ENCODE measurements at regions not wholly inside any gene's neighbourhood (a gene's known extent, or its start where the extent isn't known, plus 50 kb on each side); places are given as distances from the start of the nearest gene placed in this dataset.
"Not testable (repeated sequence)": the region's sequence is repeated elsewhere in the genome, so short reads cannot be mapped to it uniquely, and the experiment has no call there.

DNA sequence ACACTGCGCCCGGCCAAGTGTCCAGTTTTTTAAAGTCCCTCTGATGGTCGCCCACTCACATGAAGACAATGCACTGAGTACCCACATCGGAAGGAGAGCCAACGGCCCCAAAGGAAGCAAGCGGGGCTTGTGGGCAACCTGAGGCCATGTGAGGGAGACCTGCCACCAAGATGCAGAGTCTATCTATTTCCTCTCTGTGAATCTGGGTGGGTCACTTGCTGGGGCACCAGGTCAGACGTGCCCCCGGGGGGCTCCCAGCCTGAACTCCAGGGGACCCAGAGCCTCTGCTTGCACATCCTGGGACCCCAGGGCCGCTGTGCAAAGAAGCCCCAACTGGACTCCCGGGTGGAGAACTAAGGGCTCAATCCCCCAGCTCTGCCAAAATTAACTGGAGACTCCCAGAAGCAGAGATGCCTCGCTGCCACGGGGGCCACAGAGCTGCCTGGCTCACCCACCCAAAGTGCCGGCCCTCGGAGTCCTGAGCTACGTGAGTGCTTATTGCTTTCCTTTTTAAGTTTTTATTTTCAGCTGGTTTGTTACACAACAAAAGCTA lies 106.4 kb downstream of the BRD1 start:
- no peak for DNase-seq

DNA sequence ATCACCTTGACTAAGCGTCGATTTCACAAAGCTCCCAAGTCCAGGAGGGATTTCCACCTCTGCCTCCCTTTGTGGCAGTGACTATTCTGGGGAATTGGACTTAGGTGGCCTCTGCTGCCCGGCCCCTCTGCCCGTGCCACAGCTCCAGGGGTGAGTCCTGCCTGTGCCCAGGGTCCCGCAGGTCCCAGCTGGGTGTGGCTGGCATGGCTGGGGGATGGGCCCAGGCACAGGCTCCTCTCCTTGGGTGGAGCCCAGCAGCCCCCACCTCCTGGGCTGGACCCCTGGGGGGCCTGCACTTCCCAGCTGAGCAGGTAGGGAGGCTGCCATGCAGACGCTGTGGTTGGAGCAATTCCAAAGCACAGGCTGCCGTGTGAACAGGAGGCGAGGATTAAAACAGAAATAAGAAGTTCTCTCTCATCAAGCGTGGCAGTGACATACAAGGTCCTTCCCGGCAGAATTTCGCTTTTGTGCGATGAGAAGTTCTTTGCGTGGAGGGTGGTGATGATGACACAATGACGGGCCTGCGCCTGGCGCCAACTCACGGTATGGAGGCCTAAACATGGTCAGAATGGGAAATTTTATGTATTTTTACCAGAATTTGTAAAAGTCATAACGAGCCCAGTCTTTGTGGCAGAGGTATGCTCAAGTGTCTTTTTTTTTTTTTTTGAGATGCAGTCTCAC lies 107.3 kb downstream of the BRD1 start:
- DNase-seq: no peak

DNA sequence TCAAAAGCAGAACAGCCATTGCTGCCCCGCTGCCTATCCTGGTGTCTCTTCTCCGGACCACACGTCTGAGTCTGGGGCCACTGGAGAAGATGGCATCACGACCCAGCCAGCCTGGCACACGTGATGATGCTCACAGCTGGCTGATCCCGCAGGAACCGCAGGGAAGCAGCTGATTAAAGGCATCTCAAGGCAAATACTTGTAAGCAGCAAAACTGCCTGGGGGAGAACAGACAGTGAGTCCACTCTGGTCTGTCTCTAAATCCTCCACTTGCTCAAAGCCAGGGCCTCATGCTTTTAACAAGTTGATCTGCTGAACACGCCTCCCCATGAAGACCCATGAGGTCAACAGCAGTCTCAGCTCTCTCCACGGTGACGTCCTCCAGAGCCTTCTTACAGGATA lies 108.6 kb downstream of the BRD1 start:
- no peak for DNase-seq

DNA sequence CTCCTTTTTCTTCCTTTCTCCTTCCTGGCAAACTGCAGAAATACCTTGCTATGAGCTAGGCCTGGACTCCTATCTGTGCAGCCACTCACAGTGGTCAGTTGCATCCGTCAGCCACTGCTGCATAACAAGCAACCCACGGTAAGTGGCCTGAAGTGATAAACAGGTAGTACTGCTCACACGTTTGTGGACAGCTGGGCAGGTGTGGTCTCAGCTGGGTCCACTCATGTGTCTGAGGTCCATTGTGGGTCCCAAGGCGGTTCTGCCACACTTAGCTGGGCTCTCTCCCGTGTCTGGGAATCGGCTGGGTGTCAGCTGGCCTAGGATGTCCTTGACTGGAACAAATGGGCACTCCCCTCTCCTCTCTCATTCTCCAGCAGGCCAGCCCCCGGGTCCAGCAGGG lies 109.3 kb downstream of the BRD1 start:
- DNase-seq: no peak

DNA sequence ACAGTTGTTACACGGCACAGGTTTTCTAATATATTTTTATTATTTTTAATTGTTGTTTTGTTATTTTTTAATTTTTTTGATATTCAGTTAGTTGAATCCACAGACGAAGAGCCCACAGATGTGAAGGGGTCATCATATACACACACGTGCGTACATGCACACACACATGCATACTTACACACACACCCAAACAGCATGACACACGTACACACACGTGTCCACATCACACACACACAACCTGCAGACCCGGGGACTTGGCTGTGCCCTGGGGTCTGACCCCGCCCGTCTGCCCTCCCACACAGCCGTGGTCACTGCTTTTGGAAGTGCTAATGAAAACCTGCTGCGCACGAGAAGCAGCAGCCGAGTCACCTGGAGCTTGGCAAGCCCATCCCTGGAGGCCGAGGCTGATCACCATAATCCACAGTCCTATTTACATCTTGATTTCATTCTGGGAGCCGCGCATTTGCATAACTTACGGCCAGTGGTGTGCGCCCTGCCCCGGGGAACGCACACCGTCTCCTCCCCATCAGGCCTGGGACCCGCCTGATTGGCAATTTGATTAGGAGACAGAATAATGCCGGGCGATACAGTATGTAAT lies 110.3 kb downstream of the BRD1 start:
- no peak for DNase-seq

DNA sequence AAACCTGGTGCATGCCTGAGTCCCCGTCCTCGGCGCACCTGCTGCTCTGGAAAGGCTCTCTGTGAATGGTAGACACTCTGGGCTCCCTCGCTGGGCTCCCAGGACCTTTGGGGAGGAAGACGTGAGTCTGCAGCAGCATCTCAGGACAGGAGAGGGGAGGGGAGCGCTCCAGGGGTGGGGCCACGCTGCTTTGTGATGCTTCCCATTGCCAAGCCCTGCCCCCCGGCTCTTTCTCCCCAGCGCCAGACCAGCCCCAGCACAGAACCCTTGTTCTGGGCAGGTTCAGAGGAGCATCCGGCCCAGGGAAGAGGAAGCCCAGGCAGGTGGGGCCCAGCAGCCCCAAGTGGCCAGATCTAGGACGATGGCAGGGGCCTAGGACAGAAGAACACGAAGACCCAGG lies 111.2 kb downstream of the BRD1 start:
- no peak for DNase-seq

DNA sequence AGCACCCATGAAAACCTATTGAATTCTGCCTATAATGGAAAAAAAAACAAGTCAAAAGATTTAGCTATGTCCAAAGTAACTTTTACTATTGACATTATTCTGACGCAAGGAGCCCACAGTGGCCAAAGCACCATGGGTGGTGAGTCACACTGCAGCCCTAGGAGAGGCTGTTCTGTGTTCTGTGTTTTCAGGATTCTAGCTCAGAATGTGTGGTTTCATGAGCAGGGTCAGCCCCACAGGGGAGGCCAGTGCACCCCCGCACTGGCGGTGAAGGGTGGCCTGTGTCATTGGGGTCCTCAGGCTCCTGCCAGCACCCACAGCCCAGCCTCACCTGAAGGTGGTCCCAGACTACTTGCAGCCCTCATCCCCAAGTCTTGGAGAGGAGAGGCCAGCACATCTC lies 112.2 kb downstream of the BRD1 start:
- DNase-seq: no peak

DNA sequence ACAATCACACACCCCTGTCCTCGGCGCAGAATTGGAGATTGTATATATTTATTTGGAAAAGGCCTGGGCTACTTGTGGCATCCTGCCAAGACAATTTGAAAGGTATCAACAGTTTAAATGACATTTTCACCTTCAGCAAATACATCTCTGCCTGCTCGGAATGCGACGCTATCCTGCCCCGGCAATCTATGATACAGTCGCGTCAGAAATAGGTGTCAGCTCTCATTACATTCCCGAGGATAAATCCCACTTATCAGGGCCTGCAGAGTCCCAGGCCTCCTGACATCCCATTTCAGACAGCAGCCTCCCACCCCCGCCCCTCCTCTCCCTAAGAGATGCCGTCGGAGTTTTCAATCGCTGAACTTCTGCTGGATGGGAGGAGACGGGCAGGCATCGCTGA lies 114.7 kb downstream of the BRD1 start:
- no peak for DNase-seq

DNA sequence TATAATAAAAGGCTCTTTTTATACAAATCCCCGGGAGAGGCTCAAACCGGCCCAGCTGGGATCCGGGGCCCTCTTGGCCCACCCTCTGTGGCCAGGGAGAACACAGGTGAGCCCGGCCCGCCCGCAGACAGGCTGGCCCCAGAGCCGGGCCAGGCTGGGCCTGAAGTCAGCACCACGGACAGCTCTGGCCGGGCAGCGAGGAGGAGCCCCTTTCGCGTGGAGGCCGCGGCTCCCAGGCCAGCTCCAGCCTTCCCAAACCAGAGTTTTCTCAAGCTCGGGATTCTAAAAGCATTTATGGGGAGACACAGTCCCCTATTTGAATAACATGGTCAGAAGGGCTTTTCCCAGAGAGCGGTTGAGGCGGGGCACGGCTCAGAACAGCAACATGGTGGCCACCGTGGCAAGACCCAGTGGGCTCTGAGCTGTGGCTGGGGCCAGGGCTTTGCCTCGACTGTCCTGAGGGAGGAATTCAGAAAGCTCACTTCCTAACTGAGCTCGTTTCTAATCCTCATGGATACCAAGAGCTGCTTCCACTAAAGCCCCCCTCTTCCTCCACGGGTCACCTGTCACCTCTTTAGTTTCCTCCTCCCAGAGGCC lies 115.4 kb downstream of the BRD1 start:
- DNase-seq: no peak

DNA sequence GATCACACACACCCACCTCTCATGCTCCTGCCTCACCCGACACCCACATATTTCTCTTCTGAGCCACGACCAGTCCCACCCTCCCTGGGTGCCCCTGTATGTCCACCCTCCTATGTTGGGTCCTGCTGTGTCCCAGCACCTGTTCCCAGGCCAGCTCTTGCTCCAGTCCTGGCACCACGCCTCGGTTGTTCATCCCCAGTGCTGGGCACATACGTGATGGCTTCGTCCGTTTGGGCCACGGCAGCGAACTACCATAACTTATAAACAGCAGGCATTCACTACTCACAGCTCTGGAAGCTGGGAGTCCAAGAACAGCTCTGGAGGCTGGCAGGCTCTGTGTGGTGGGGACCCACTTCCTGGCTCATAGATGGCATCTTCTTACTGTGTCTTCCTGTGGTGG lies 116.9 kb downstream of the BRD1 start:
- DNase-seq: no peak

DNA sequence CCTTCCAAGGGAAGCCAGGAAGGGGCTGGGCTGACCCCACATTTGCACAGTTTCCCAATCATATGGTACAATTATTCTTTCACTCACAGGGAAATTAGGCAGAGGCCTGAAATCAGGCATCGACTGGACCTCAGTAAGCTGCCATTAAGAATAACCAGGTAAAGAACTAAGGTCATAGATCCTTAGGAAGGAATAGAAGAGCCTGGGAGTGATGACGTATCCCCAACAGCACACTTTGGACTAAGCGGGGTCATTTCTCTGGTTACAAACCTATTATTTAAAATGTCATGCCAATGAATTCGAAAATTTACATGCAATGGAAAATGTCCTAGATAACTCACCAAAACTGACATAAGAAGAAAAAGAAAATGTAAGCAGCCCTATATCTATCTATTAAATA lies 118.2 kb downstream of the BRD1 start:
- no peak for DNase-seq

DNA sequence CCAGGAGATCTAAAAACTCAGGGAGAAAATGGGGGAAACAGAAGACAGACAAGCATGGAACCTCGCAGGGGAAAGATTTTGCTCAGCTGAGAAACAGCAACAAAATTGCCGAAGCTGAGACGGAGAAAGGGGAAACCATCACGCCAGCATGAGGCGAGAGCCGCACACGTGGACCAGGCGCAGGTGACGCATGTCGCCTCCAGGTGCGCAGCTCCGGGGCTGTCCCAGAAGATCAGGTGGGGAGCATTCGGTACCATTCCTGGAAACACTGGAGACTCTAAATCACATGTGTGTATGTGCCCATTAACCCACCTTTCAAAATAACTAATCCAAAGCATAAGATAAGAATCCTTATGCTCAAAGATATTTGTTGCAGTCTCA lies 121.7 kb downstream of the BRD1 start:
- DNase-seq: no peak

DNA sequence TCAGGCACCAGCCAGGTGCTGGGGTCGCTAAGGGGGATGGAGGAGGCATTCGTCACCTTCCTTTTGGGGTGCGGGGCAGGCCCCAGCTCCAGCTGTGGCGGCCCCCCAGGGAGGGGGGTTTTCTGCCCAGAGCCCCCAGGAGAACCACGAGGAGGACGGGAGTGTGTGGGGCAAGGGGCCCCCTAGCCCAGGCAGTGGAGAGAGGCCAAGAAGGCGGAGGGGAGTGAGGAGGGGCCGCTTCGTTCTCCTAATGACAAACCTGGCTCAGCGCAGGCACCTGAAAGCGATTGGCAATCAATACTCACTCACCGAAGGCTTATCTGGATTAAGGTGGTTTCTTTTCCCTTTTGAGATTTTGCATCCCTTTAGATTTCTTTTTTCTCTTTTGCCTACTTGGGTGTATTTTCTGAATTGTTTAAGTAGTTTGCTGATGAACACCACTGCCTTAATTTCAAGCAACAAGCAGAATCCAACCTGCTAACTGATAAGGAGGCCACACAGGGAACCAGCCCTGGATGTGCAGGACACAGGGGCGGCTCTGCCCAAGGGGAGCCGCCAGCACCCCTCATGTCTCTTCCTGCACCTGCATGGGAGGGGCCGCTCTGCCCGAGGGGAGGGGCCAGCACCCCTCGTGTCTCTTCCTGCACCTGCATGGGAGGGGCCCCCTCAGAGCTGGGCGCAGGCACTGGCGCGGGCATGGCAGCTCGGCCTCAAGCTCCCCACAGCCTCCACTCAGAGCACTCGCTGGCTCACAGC lies 122.3 kb downstream of the BRD1 start:
- no peak for DNase-seq

DNA sequence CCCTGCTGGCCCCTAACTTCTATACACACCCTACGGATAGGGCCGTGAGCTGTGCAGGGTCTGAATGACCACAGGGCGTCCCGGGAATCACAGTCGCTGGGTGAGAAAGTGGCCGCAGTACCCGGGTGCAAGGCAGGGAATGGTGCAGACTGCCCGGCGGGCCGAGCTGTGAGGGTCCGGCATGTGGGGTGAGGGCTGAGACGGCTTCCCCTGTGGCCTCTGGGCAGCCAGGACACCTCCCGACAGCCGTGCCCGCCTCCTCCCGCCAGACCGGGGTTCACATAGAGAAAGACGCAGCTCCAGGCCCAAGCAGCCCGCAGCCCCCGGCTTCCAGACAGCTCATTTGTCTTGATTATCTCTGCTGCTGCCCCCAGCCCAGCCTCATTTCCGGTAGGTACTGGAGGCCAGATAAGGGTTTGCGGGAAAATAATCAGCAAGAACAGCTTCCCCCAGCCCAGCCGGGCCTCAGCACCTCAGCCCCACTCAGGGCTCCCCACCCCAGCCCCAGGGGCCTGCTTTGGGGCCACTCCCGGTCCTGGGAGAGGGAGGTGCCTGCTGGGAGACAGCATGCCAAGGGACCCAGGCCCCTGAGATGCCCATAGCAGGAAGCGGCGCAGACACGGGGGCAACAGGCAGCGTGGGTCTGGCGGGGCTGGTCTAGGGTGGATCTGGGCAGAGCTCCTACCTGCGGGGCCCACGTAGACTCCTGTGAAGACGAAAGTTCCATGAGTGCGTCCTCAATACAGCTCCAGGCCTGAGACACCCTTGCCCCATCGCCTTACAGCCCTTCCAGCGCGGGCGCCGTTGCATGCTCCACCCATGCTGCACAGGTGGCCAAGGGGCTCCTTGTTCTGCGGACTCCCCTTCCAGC lies 123.1 kb downstream of the BRD1 start:
- DNase-seq: no peak

DNA sequence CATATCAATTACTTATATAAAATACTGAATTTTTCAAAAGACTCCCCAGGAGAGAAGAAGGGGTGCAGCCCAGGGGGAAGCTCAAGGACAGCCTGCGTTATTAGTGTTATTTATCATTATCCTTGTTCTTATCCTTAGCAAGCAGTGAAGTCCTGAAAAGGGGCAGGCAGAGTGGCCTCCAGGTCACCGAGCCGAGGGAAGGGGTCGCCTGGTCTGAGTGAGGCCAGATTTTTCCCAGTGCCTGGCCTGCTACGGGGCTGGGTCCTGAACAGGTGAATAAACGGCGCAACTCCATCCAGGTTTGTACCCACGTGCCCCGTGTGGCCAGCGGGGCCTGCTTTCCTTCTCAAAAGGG lies 123.7 kb downstream of the BRD1 start:
- no peak for DNase-seq

DNA sequence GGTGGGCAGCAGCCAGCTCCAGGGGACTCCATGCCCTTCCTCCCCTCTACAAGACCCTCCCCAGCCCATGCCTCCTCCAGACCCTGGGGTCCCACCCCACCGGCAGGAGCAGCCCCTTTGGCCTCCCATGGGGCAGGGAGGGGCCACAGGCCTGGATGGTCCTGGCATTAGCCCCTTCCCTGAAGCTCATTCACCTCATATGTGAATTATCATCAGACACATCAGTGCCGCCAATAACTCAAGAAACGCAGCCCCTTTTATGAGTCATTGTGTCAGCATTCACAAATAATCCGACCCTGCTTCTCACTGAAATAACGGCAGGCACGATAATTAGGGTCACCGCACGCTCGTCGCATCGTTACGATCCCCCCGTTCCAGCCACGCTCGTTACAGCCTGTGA lies 124.2 kb downstream of the BRD1 start:
- no peak for DNase-seq

DNA sequence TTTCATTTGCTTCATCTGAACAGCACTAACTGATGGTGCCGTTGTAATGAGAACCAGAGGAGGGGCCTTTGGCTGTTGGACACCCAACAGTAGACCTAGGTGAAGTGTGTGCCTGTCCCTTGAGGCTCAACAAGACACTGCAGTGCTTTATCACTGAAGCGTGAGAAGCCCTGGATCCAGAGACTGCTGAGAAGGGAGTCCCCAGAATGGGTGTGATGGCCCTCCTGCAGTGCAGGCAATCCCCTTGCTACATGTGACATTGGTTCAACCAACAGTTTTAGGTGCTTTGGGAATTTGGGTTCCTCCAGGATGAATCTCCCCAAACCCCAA lies 125.6 kb downstream of the BRD1 start:
- DNase-seq: no peak

DNA sequence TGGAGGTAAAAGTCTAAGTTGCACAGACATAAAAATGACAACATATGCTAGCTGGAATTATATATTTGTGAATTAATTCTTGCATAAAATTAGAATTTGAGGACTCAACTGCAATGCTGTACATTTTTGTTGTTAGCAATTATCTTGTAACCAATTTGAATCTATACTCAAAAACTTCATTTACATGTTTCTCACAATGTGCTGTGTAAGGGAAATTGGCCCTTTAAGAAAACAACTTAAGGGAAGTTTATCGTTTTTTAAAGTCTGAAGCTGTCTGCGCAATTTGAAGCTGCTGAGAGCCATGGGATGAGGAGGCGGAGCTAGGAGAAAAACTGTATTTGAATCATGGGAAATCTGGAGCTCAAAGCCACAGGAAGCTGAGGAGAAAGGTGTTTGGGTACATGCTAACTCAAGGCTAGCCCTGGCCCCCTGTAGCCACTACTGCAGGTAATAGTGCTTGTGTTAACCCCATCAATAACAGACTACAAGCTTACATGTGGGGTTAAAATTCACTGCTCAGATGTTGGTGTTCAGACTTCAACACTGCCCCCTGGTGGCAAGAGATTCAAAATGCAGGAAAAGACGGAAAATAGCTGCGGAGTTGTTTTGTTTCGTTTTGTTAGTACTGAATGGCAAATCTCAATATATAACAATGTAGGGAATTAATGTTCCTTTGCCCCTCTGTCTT lies 126.1 kb downstream of the BRD1 start:
- no peak for DNase-seq

DNA sequence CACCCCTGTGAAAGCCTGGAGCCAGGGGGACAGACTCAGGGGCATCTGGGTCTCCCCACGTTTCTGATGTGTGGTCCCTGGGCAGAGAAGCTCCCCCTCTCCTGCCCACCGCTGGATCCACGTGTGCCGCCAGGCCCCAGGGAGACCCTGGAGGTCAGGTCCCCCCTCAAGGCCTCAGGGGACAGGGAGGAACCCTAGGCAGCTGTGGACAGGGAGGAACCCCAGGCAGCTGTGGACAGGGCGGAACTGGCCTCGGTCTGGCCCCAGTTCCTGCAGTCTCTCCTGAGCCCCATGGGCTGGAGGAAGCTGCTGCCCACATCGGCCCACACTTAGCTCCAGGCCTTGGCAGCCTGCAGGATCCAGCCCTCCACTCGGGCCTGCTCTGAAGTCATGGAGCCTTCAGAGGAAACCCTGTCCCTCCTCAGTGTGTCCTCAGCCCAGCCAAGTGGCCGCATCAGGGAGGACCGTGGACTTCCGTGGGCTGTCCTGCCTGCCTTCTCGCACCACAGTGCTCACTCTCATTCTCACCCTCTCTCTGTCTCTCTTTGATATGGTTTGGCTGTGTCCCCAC lies 127.7 kb downstream of the BRD1 start:
- DNase-seq: no peak

DNA sequence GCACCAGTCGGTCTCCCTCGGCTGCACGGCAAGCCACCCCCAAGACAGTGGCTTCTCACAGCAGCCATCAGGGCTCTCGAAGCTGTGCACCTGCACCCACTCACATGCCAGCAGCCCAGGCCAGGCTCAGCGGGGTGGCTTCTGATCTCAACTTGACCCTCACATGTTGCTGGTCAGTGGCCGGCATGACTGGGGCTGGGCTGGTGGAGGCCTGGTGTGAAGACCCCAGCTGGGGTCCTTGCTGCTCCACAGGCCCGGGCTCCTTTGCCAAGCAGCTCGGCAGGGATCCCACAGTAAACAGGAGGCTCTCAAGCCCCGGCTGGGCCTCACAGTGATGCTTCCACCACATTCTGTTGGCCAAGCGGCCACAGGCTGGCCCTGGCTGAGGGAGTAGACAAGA lies 128.2 kb downstream of the BRD1 start:
- DNase-seq: no peak

DNA sequence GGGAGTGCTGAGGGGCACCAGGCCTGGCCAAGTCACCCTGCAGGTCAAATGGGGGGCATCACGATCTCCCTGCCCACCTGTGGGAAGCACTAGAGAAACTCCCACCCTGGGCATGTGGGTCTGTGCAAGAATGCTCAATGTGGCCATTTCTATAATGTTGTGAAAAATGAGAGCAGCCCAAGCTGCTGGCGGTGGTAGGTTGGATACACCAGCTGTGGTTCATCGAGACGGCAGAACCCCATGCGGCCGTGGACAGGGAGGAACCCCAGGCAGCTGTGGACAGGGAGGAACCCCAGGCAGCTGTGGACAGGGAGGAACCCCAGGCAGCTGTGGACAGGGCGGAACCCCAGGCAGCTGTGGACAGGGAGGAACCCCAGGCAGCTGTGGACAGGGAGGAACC lies 129.1 kb downstream of the BRD1 start:
- DNase-seq: not testable (repeated sequence)

DNA sequence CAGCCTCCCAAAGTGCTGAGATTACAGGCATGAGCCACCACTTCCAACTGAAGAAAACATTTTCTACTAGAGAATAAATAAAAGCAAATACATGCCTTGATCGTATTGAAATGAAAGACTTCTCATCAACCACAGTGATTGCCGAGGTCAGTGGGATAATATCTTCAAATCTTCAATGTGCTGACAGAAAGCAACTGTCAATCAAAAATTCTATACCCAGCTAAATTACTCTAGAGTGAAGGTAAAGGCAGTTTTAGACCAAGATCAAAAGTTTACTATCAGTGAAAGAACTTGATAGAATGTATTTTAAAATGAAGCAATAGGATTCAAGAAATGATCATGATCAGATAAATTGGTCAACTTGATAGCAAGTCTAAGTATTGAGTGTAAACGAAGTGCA lies 130.6 kb downstream of the BRD1 start:
- DNase-seq: no peak

Measured in NCI-H2107 (cell line).